NCI-H1694 (cell line): ENCODE measurements at regions not wholly inside any gene's neighbourhood (a gene's known extent, or its start where the extent isn't known, plus 50 kb on each side); places are given as distances from the start of the nearest gene placed in this dataset.

Experiments used
- DNase-seq: peaks from one replicate; lab custom pipeline; 2025; lab: John Stamatoyannopoulos, UW

GRCh38 chr5:118042076-118042475 lies 946.3 kb downstream of the DTWD2 start:
- DNase-seq: no peak

- no peak for DNase-seq
Observed at GRCh38 chr5:118040496-118040895, 947.9 kb downstream of the DTWD2 start.

GRCh38 chr5:118033686-118034338 lies 954.5 kb downstream of the DTWD2 start:
- no peak for DNase-seq

- DNase-seq: no peak
Observed at GRCh38 chr5:118029807-118030206, 958.5 kb downstream of the DTWD2 start.

- no peak for DNase-seq
Observed at GRCh38 chr5:118022062-118022461, 966.3 kb downstream of the DTWD2 start.

- DNase-seq: no peak
Observed at GRCh38 chr5:118017536-118017935, 970.8 kb downstream of the DTWD2 start.

- no peak for DNase-seq
Observed at GRCh38 chr5:118016396-118016795, 972.0 kb downstream of the DTWD2 start.

GRCh38 chr5:118015511-118015910 lies 972.8 kb downstream of the DTWD2 start:
- DNase-seq: no peak

- no peak for DNase-seq
Observed at GRCh38 chr5:118009741-118010297, 978.5 kb downstream of the DTWD2 start.

GRCh38 chr5:118008779-118009178 lies 979.6 kb downstream of the DTWD2 start:
- DNase-seq: no peak

- DNase-seq: no peak
Observed at GRCh38 chr5:118007262-118007661, 981.1 kb downstream of the DTWD2 start.

- DNase-seq: no peak
Observed at GRCh38 chr5:118006219-118006618, 982.1 kb downstream of the DTWD2 start.

- DNase-seq: no peak
Observed at GRCh38 chr5:117999939-118000549, 988.3 kb downstream of the DTWD2 start.

- no peak for DNase-seq
Observed at GRCh38 chr5:117982691-117983090, 1005.7 kb downstream of the DTWD2 start.

GRCh38 chr5:117973785-117974184 lies 1014.6 kb downstream of the DTWD2 start:
- no peak for DNase-seq

- DNase-seq: no peak
Observed at GRCh38 chr5:117955831-117956230, 1032.5 kb downstream of the DTWD2 start.

- no peak for DNase-seq
Observed at GRCh38 chr5:117954331-117954730, 1034.0 kb downstream of the DTWD2 start.

GRCh38 chr5:117953272-117953671 lies 1035.1 kb downstream of the DTWD2 start:
- DNase-seq: no peak

GRCh38 chr5:117947836-117948235 lies 1040.5 kb downstream of the DTWD2 start:
- no peak for DNase-seq

GRCh38 chr5:117947121-117947520 lies 1041.2 kb downstream of the DTWD2 start:
- no peak for DNase-seq

GRCh38 chr5:117945258-117945657 lies 1043.1 kb downstream of the DTWD2 start:
- DNase-seq: no peak

GRCh38 chr5:117943541-117943940 lies 1044.8 kb downstream of the DTWD2 start:
- DNase-seq: no peak

GRCh38 chr5:117942861-117943519 lies 1045.4 kb downstream of the DTWD2 start:
- DNase-seq: no peak
